ENCODE measurements at regions not wholly inside any gene's neighbourhood (a gene's known extent, or its start where the extent isn't known, plus 50 kb on each side); places are given as distances from the start of the nearest gene placed in this dataset.

DNA sequence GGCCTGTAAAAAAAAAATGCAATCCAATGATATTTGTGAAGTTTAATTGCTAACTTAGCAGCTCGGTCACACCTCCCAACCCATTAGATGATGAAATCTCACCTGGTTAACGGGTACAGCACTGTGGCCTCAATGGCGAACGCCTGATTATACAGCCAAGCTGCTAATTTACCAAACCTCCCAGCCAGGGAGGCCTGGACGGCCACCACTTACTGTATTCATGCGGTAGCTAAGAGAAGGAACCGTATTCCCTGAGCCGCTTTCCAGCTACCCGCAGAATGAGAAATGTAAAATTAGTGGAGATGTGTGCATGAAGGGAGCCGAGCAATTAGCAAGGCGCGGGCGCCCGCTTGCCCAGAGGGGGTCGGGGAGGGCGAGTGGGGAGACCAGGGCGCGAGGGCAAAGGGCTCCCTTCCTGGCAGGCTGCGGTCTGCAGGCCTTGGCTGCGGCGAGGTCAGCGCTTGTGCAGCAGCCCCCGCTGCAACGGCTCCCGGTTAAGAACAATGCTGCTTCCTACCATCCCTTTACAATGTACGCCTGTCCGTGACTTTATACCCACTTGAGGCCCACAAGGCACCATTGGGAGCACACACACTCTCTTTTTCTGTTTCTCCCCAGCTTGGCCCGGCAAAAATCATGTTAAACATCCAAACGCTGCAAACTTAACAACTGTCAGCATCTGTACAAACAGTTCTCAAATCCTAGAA lies 70.4 kb upstream of the TBCA start:
- Histone ChIP-seq H3K27ac (ENCODE audit: low read length) (no peak overlapping the region), H3K27me3 (replicated peaks in 1 of 2; ENCODE audit: control insufficient read depth in 2 of 2, extremely low read depth in 1 of 2, insufficient read depth in 2 of 2, low read length in 1 of 2) (peaks cover 4 to 42% of the 10 kb centered on the region in 2 experiments), H3K4me1 (ENCODE audit: control insufficient read depth in 1 of 2, extremely low read depth in 1 of 2, insufficient read depth in 2 of 2, low read length in 2 of 2) (peaks cover 0 to 17% of the 10 kb centered on the region in 2 experiments), H3K4me3 (ENCODE audit: control insufficient read depth in 1 of 2, extremely low read depth in 1 of 2, low read length in 1 of 2) (no peak overlapping the region), H3K36me3 (ENCODE audit: control insufficient read depth in 2 of 2, extremely low read depth in 1 of 2, insufficient read depth in 1 of 2, low read length in 1 of 2) (no peaks in the 10 kb centered on the region), H3K9me3 (no peaks in the 10 kb centered on the region)
- DNase-seq: no peak
- CTCF ChIA-PET: no interaction called here
- H3K9me3 Mint-ChIP-seq: no peaks in the 10 kb centered on the region
- WGBS (ENCODE audit: insufficient coverage): 86% methylated on average over 25 of the region's 29 CpGs
- no peak for ATAC-seq (replicated peaks in 1 of 4)
- H3K27me3 Mint-ChIP-seq: peaks cover 31 to 54% of the 10 kb centered on the region in 2 donors
- POLR2A ChIA-PET: no interaction called here
- no peak overlapping the region for H3K27ac Mint-ChIP-seq
- H3K4me1 Mint-ChIP-seq: peaks cover 11 to 18% (median 14%) of the 10 kb centered on the region in 3 donors
- no peaks in the 10 kb centered on the region for H3K36me3 Mint-ChIP-seq
- no peak overlapping the region for H3K4me3 Mint-ChIP-seq

DNA sequence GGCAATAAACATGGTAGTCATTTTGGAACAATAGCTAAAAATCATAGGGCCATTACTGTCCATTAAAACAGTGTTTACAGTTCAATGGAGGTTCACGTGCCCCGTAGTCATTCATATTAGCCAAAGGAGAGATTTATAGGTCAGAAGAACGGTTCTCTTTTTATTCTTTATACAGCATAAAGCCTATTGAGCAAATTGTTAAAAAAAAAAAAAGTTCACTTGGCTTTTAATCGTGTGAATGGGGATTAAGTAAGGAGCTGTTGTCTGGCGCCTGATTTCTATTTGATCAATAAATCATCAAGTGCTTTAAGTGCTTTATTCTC lies 69.1 kb upstream of the TBCA start:
- H3K4me1 Mint-ChIP-seq: peaks cover 10 to 14% (median 11%) of the 10 kb centered on the region in 3 donors
- no peaks in the 10 kb centered on the region for H3K36me3 ChIP-seq (ENCODE audit: control insufficient read depth in 2 of 2, extremely low read depth in 1 of 2, insufficient read depth in 1 of 2, low read length in 1 of 2)
- ChIA-PET POLR2A (interaction anchor here in 1 of 2 donors (0.7 kb wide), 1 partner anchor 275 kb away, joined by 3 read pairs; no protein-coding TSS in a partner anchor), CTCF (no interaction called here)
- peaks cover 0 to 13% of the 10 kb centered on the region in 2 experiments for H3K4me1 ChIP-seq (ENCODE audit: control insufficient read depth in 1 of 2, extremely low read depth in 1 of 2, insufficient read depth in 2 of 2, low read length in 2 of 2)
- no peaks in the 10 kb centered on the region for H3K9me3 ChIP-seq
- no CpG with 5 or more reads among the region's 5 CpGs for WGBS (ENCODE audit: insufficient coverage)
- H3K27me3 Mint-ChIP-seq: peaks cover 32 to 43% of the 10 kb centered on the region in 2 donors
- no peaks in the 10 kb centered on the region for H3K36me3 Mint-ChIP-seq
- no peak overlapping the region for H3K27ac Mint-ChIP-seq
- no peak overlapping the region for H3K27ac ChIP-seq (ENCODE audit: low read length)
- H3K27me3 ChIP-seq (replicated peaks in 1 of 2; ENCODE audit: control insufficient read depth in 2 of 2, extremely low read depth in 1 of 2, insufficient read depth in 2 of 2, low read length in 1 of 2): peaks cover 4 to 30% of the 10 kb centered on the region in 2 experiments
- H3K4me3 ChIP-seq (ENCODE audit: control insufficient read depth in 1 of 2, extremely low read depth in 1 of 2, low read length in 1 of 2): peak overlapping the region in 1 of 2 donors; percentile 76
- ATAC-seq (replicated peaks in 1 of 4) (no peak), DNase-seq (no peak)
- H3K9me3 Mint-ChIP-seq: no peaks in the 10 kb centered on the region
- peak overlapping the region; percentile 61 to 91 (median 71) for H3K4me3 Mint-ChIP-seq

DNA sequence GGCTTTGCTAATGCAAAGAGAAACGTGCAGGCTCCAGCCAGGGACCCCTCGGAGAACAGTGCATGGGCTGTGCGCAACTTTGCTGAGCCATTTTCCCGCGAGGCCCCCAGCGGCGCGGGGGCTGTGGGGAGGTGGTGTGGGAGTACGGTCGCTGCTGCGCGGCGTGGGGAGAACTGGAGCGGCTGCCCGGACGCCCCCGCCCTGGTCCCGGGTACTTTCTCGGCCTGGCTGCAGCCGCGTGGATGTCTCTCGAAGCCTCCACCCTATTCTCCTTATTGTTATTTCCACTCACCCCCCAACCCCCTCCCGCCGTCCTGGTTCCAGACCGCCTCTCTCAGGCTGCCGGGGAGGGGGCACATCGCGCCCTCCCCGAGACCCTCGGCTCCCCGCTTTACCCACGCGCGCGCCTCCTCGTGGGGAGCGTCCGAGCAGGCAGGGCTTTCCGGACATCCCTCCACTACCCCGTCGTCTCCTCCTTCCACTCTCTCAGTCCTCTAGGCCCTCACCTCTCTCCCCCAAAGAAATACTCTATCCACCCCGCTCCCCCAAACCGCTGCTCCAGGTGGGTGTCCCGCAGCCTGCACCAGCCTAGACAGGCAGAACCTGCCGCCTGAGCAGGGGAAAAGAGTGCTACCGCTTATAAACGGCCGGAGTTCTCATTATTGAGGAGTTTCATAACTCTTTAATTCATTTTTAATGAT lies 68.6 kb upstream of the TBCA start:
- Mint-ChIP-seq H3K4me1 (peaks cover 10 to 14% (median 11%) of the 10 kb centered on the region in 3 donors), H3K4me3 (peak overlapping the region; percentile 61 to 91 (median 71)), H3K36me3 (no peaks in the 10 kb centered on the region), H3K27ac (no peak overlapping the region), H3K27me3 (peaks cover 32 to 43% of the 10 kb centered on the region in 2 donors), H3K9me3 (no peaks in the 10 kb centered on the region)
- ChIA-PET POLR2A (no interaction called here), CTCF (no interaction called here)
- Histone ChIP-seq H3K27ac (ENCODE audit: low read length) (no peak overlapping the region), H3K36me3 (ENCODE audit: control insufficient read depth in 2 of 2, extremely low read depth in 1 of 2, insufficient read depth in 1 of 2, low read length in 1 of 2) (no peaks in the 10 kb centered on the region), H3K4me1 (ENCODE audit: control insufficient read depth in 1 of 2, extremely low read depth in 1 of 2, insufficient read depth in 2 of 2, low read length in 2 of 2) (peaks cover 0 to 13% of the 10 kb centered on the region in 2 experiments), H3K4me3 (ENCODE audit: control insufficient read depth in 1 of 2, extremely low read depth in 1 of 2, low read length in 1 of 2) (peak overlapping the region; percentile 15 to 76), H3K9me3 (no peaks in the 10 kb centered on the region), H3K27me3 (replicated peaks in 1 of 2; ENCODE audit: control insufficient read depth in 2 of 2, extremely low read depth in 1 of 2, insufficient read depth in 2 of 2, low read length in 1 of 2) (peaks cover 4 to 30% of the 10 kb centered on the region in 2 experiments)
- ATAC-seq (replicated peaks in 1 of 4): peak in 2 of 4 experiments; percentile 35 to 38
- DNase-seq: no peak
- 7% methylated on average over 22 of the region's 48 CpGs for whole genome bisulfite sequencing (ENCODE audit: insufficient coverage)

DNA sequence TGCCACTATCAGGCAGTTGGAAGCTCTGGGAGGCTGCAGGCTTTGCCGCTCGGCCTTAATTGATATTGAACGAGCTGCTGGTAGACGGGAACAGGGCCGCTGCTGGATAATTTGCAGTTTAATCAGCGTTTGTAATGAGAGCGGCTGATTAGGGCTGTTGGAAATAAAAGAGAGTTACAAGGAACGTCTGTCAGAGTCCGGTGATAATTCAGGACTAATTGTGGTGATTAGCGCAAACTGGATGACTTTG lies 68.2 kb upstream of the TBCA start:
- Histone ChIP-seq H3K9me3 (no peaks in the 10 kb centered on the region), H3K36me3 (ENCODE audit: control insufficient read depth in 2 of 2, extremely low read depth in 1 of 2, insufficient read depth in 1 of 2, low read length in 1 of 2) (no peaks in the 10 kb centered on the region), H3K27ac (ENCODE audit: low read length) (no peak overlapping the region), H3K4me3 (ENCODE audit: control insufficient read depth in 1 of 2, extremely low read depth in 1 of 2, low read length in 1 of 2) (peak overlapping the region; percentile 15 to 76), H3K27me3 (replicated peaks in 1 of 2; ENCODE audit: control insufficient read depth in 2 of 2, extremely low read depth in 1 of 2, insufficient read depth in 2 of 2, low read length in 1 of 2) (peaks cover 4 to 30% of the 10 kb centered on the region in 2 experiments), H3K4me1 (ENCODE audit: control insufficient read depth in 1 of 2, extremely low read depth in 1 of 2, insufficient read depth in 2 of 2, low read length in 2 of 2) (peaks cover 0 to 13% of the 10 kb centered on the region in 2 experiments)
- no peak for DNase-seq
- H3K4me1 Mint-ChIP-seq: peaks cover 10 to 14% (median 11%) of the 10 kb centered on the region in 3 donors
- ATAC-seq (replicated peaks in 1 of 4): no peak
- H3K9me3 Mint-ChIP-seq: no peaks in the 10 kb centered on the region
- H3K27ac Mint-ChIP-seq: no peak overlapping the region
- no peaks in the 10 kb centered on the region for H3K36me3 Mint-ChIP-seq
- H3K27me3 Mint-ChIP-seq: peaks cover 32 to 41% of the 10 kb centered on the region in 2 donors
- CTCF ChIA-PET: no interaction called here
- POLR2A ChIA-PET: no interaction called here
- WGBS (ENCODE audit: insufficient coverage): 19% methylated on average over 8 of the region's 10 CpGs
- peak overlapping the region; percentile 54 to 91 (median 71) for H3K4me3 Mint-ChIP-seq

- ATAC-seq (replicated peaks in 1 of 4): peak in 1 of 4 experiments; percentile 16
- Mint-ChIP-seq H3K27me3 (peaks cover 32 to 41% of the 10 kb centered on the region in 2 donors), H3K9me3 (no peaks in the 10 kb centered on the region), H3K4me1 (peaks cover 10 to 14% (median 11%) of the 10 kb centered on the region in 3 donors), H3K4me3 (peak overlapping the region; percentile 53 to 91 (median 54)), H3K36me3 (no peaks in the 10 kb centered on the region), H3K27ac (no peak overlapping the region)
- Histone ChIP-seq H3K27ac (ENCODE audit: low read length) (no peak overlapping the region), H3K4me3 (ENCODE audit: control insufficient read depth in 1 of 2, extremely low read depth in 1 of 2, low read length in 1 of 2) (peak overlapping the region in 1 of 2 donors; percentile 76), H3K36me3 (ENCODE audit: control insufficient read depth in 2 of 2, extremely low read depth in 1 of 2, insufficient read depth in 1 of 2, low read length in 1 of 2) (no peaks in the 10 kb centered on the region), H3K9me3 (no peaks in the 10 kb centered on the region), H3K4me1 (ENCODE audit: control insufficient read depth in 1 of 2, extremely low read depth in 1 of 2, insufficient read depth in 2 of 2, low read length in 2 of 2) (peaks cover 0 to 13% of the 10 kb centered on the region in 2 experiments), H3K27me3 (replicated peaks in 1 of 2; ENCODE audit: control insufficient read depth in 2 of 2, extremely low read depth in 1 of 2, insufficient read depth in 2 of 2, low read length in 1 of 2) (peaks cover 4 to 30% of the 10 kb centered on the region in 2 experiments)
- DNase-seq: no peak
- WGBS (ENCODE audit: insufficient coverage): no CpG with 5 or more reads among the region's 24 CpGs
- CTCF ChIA-PET: no interaction called here
- POLR2A ChIA-PET: no interaction called here
Observed at GRCh38 chr5:77843570-77844372, 67.6 kb upstream of the TBCA start.

GRCh38 chr5:77842243-77842642 lies 66.1 kb upstream of the TBCA start:
- no peak overlapping the region for H3K4me3 Mint-ChIP-seq
- ATAC-seq (replicated peaks in 1 of 4) (no peak), DNase-seq (no peak)
- Histone ChIP-seq H3K4me3 (ENCODE audit: control insufficient read depth in 1 of 2, extremely low read depth in 1 of 2, low read length in 1 of 2) (no peak overlapping the region), H3K27me3 (replicated peaks in 1 of 2; ENCODE audit: control insufficient read depth in 2 of 2, extremely low read depth in 1 of 2, insufficient read depth in 2 of 2, low read length in 1 of 2) (peaks cover 4 to 28% of the 10 kb centered on the region in 2 experiments), H3K36me3 (ENCODE audit: control insufficient read depth in 2 of 2, extremely low read depth in 1 of 2, insufficient read depth in 1 of 2, low read length in 1 of 2) (no peaks in the 10 kb centered on the region), H3K4me1 (ENCODE audit: control insufficient read depth in 1 of 2, extremely low read depth in 1 of 2, insufficient read depth in 2 of 2, low read length in 2 of 2) (peaks cover 0 to 13% of the 10 kb centered on the region in 2 experiments), H3K27ac (ENCODE audit: low read length) (no peak overlapping the region), H3K9me3 (no peaks in the 10 kb centered on the region)
- ChIA-PET POLR2A (no interaction called here), CTCF (no interaction called here)
- H3K4me1 Mint-ChIP-seq: peaks cover 10 to 14% (median 11%) of the 10 kb centered on the region in 3 donors
- no peaks in the 10 kb centered on the region for H3K36me3 Mint-ChIP-seq
- H3K27ac Mint-ChIP-seq: no peak overlapping the region
- no peaks in the 10 kb centered on the region for H3K9me3 Mint-ChIP-seq
- WGBS (ENCODE audit: insufficient coverage): 100% methylated on average over 1 of the region's 2 CpGs
- H3K27me3 Mint-ChIP-seq: peaks cover 32 to 38% of the 10 kb centered on the region in 2 donors

Data from T-cell (primary cell).